GM10248 (cell line): ENCODE measurements at regions not wholly inside any gene's neighbourhood (a gene's known extent, or its start where the extent isn't known, plus 50 kb on each side); places are given as distances from the start of the nearest gene placed in this dataset.

Source experiments
- CTCF ChIA-PET: fragments of 300-600 bp; sonication (Branson Sonifier 250); formaldehyde crosslinking; extraction: SDS; loops from one replicate; lab custom pipeline; 2021; ENCODE audit warnings: antibody characterized with exemption; lab: Yijun Ruan, JAX
- POLR2A ChIA-PET: fragments of 350-650 bp; sonication (Branson Sonifier 250); formaldehyde crosslinking; extraction: SDS; loops from one replicate; lab custom pipeline; 2020; ENCODE audit warnings: antibody characterized with exemption; lab: Yijun Ruan, JAX
- DNase-seq: peaks from one replicate; pipeline ENCODE4 v3.0.0; 2012; ENCODE audit errors: extremely low spot score
- CTCF ChIP-seq: IDR thresholded peaks from 2 replicates; pipeline ENCODE4 v1.5.1; 2012; ENCODE audit warnings: mild to moderate bottlenecking, low read depth; ENCODE audit errors: extremely low read depth, missing control alignments, control extremely low read depth

- no peak for TF ChIP-seq CTCF
- CTCF ChIA-PET = no interaction called here
- DNase-seq = no peak
- POLR2A ChIA-PET = no interaction called here
These were observed 998.4 kb upstream of the CTNND2 start for GRCh38 chr5:12902611-12903010.

DNA sequence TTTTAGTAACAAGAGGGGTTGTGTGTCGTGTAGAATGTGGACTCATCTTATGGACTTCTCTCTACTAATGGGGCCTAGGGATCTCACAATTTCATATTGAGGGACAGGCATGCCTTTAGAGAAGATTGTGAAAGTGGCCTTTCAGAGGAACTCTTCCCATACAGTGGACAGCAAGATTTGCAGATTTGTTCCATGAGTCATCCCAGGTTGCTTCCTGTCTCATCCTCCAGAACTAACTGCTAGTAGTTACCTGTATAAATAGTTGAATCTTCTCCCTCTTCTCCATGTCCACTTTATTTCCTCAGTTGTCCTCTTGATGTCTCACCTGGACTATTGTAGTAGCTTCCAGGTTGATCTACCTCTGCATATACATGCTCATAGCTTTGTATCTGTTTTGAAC is 997.5 kb upstream of the CTNND2 start:
- DNase-seq = no peak
- CTCF ChIA-PET = no interaction called here
- TF ChIP-seq CTCF = no peak
- POLR2A ChIA-PET = no interaction called here

DNA sequence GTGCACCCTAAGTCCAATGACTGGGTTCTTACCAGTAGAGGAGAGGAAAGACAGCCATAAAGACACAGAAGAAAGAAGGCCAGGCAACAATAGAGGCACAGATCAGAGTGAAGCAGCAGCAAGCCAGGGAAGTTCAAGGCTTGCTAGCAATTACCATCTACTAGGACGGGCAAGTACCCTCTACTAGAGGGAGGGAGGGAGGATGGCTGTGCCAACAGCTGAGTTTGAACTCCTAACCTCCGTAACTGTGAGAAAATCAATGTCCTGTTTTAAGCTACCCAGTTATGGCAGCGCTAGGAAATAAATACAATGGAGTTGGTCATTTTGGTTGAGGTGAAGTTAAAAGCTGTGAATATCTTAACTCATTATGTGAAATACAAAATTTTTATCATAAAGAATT is 991.8 kb upstream of the CTNND2 start:
- CTCF ChIA-PET = interaction anchor here (0.7 kb wide), 1 partner anchor 18 kb away, joined by 4 read pairs; no protein-coding TSS in a partner anchor
- POLR2A ChIA-PET = no interaction called here
- no peak for TF ChIP-seq CTCF
- no peak for DNase-seq

DNA sequence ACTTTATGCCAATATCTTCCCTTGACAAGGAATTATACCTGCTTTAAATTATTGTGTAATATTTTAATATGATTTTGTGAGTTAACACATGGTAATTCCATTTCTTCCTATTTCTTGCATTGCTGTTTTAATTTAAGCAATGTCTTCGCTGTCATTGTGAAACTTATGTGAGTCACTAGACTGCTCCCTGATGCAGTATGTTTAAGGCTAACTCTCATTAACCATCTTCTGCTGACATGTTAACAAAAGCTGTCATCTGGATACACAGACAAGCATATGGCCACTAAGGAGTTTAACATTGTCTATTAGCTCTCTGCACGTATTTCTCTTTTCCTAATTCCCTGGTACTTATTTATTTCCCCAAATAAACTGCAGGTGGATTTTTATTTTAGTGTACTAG is 980.8 kb upstream of the CTNND2 start:
- CTCF ChIA-PET = no interaction called here
- no peak for TF ChIP-seq CTCF
- POLR2A ChIA-PET = no interaction called here
- DNase-seq = no peak

GRCh38 chr5:12883395-12883794 is 979.1 kb upstream of the CTNND2 start:
- no peak for TF ChIP-seq CTCF
- ChIA-PET POLR2A (no interaction called here), CTCF (no interaction called here)
- DNase-seq = no peak

- no peak for DNase-seq
- no peak for TF ChIP-seq CTCF
- CTCF ChIA-PET = interaction anchor here (1.4 to 1.7 kb wide), 2 partner anchors 12 to 14 kb away, joined by 3 to 4 read pairs; no protein-coding TSS in a partner anchor
- POLR2A ChIA-PET = no interaction called here
These were observed 972.5 kb upstream of the CTNND2 start for GRCh38 chr5:12876541-12877298.
